ENCODE measurements at regions not wholly inside any gene's neighbourhood (a gene's known extent, or its start where the extent isn't known, plus 50 kb on each side); places are given as distances from the start of the nearest gene placed in this dataset.

GRCh38 chr6:91501930-91502329, 915.1 kb upstream of the MAP3K7 start:
- H3K27ac ChIP-seq = no peak overlapping the region
- no peak for TF ChIP-seq CTCF (IDR thresholded peaks at IDR 0.05)
- TF ChIP-seq POLR2A (IDR thresholded peaks at IDR 0.05) = no peak
- DNase-seq (no peak), ATAC-seq (no peak)
- intact Hi-C loops (cut with DNase I) = no loop called here
- WGBS (ENCODE audit: insufficient coverage, low coverage, low lambda C conversion rate, missing lambda C conversion rate) = 71% methylated on average over 4 of the region's 4 CpGs
- H3K27me3 ChIP-seq = no peaks in the 10 kb centered on the region
- no peak overlapping the region for H3K4me3 ChIP-seq
- H3K4me1 ChIP-seq = no peaks in the 10 kb centered on the region
- no peaks in the 10 kb centered on the region for H3K9me3 ChIP-seq
- no peaks in the 10 kb centered on the region for H3K36me3 ChIP-seq

- Histone ChIP-seq H3K4me1 (no peaks in the 10 kb centered on the region), H3K9me3 (no peaks in the 10 kb centered on the region), H3K27ac (no peak overlapping the region), H3K27me3 (no peaks in the 10 kb centered on the region), H3K36me3 (no peaks in the 10 kb centered on the region), H3K4me3 (no peak overlapping the region)
- ATAC-seq (no peak), DNase-seq (no peak)
- TF ChIP-seq POLR2A (IDR thresholded peaks at IDR 0.05) (no peak), CTCF (IDR thresholded peaks at IDR 0.05) (no peak)
- 67% methylated on average over 1 of the region's 1 CpG for WGBS (ENCODE audit: insufficient coverage, low coverage, low lambda C conversion rate, missing lambda C conversion rate)
- intact Hi-C loops (cut with DNase I) = no loop called here
Observed at GRCh38 chr6:91500689-91501303, 913.9 kb upstream of the MAP3K7 start.

GRCh38 chr6:91498576-91498975, 911.7 kb upstream of the MAP3K7 start:
- H3K4me1 ChIP-seq = no peaks in the 10 kb centered on the region
- no peaks in the 10 kb centered on the region for H3K27me3 ChIP-seq
- no peak for DNase-seq
- TF ChIP-seq CTCF (IDR thresholded peaks at IDR 0.05) (no peak), POLR2A (IDR thresholded peaks at IDR 0.05) (no peak)
- no peaks in the 10 kb centered on the region for H3K9me3 ChIP-seq
- intact Hi-C loops (cut with DNase I) = no loop called here
- no peak for ATAC-seq
- WGBS (ENCODE audit: insufficient coverage, low coverage, low lambda C conversion rate, missing lambda C conversion rate) = 67% methylated on average over 1 of the region's 1 CpG
- no peak overlapping the region for H3K4me3 ChIP-seq
- H3K36me3 ChIP-seq = no peaks in the 10 kb centered on the region
- H3K27ac ChIP-seq = no peak overlapping the region

GRCh38 chr6:91497770-91498169, 910.9 kb upstream of the MAP3K7 start:
- intact Hi-C loops (cut with DNase I) = no loop called here
- H3K4me3 ChIP-seq = no peak overlapping the region
- no peaks in the 10 kb centered on the region for H3K27me3 ChIP-seq
- 56% methylated on average over 1 of the region's 1 CpG for WGBS (ENCODE audit: insufficient coverage, low coverage, low lambda C conversion rate, missing lambda C conversion rate)
- no peak for TF ChIP-seq POLR2A (IDR thresholded peaks at IDR 0.05)
- no peak for TF ChIP-seq CTCF (IDR thresholded peaks at IDR 0.05)
- no peak overlapping the region for H3K27ac ChIP-seq
- no peaks in the 10 kb centered on the region for H3K36me3 ChIP-seq
- no peaks in the 10 kb centered on the region for H3K9me3 ChIP-seq
- no peak for ATAC-seq
- no peaks in the 10 kb centered on the region for H3K4me1 ChIP-seq
- DNase-seq = no peak
